ENCODE measurements at regions not wholly inside any gene's neighbourhood (a gene's known extent, or its start where the extent isn't known, plus 50 kb on each side); places are given as distances from the start of the nearest gene placed in this dataset.

DNA sequence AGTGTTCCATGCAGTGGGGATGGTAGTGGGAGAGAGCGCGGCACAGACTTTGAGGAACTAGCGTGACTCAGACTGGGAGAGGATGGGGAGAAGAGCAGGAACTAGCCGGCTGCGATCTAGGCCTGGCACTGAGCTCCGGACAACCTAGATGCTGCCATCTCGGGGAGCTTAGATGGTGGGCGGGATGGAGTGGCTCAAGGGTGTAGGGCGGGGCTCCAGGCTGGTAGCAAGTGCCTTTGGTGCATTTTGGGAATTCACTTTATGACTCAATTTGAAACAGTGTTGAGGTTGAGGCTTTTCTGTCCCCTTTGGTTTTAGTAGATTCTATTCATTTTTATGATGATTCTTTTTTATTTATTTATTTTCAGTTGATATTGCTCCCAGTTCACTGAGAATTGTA lies 185.3 kb upstream of the GPR26 start:
- ChIA-PET CTCF (no interaction called here), POLR2A (no interaction called here)
- Mint-ChIP-seq H3K27ac (no peak overlapping the region), H3K27me3 (peaks cover 6% of the 10 kb centered on the region), H3K36me3 (no peaks in the 10 kb centered on the region), H3K4me3 (no peak overlapping the region), H3K9me3 (no peaks in the 10 kb centered on the region), H3K4me1 (ENCODE audit: low read depth) (no peaks in the 10 kb centered on the region)
- intact Hi-C loops (cut with micrococcal nuclease): no loop called here
- no peak for DNase-seq

DNA sequence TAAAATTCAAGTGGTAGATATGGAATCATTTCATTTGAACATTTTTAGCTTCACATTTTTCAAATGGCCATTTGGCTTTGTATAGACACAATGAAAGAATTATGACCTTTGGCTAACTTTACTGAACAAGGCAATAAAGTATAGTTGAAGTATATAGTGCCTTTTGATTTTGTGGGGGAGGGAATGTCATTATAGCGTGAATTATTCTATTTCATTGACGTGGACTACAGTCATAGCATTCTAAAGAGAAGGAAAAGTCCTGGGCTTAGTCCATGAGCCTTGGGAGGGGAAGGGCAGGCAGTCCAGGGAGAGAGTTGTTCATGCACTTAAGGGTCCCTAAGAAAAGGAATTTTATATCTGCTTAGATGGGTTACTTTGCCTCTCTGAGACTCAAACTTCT lies 181.4 kb upstream of the GPR26 start:
- Mint-ChIP-seq H3K36me3 (no peaks in the 10 kb centered on the region), H3K27me3 (peaks cover 9% of the 10 kb centered on the region), H3K4me3 (no peak overlapping the region), H3K9me3 (no peaks in the 10 kb centered on the region), H3K4me1 (ENCODE audit: low read depth) (no peaks in the 10 kb centered on the region), H3K27ac (no peak overlapping the region)
- intact Hi-C loops (cut with micrococcal nuclease): no loop called here
- CTCF ChIA-PET: no interaction called here
- POLR2A ChIA-PET: no interaction called here
- no peak for DNase-seq

DNA sequence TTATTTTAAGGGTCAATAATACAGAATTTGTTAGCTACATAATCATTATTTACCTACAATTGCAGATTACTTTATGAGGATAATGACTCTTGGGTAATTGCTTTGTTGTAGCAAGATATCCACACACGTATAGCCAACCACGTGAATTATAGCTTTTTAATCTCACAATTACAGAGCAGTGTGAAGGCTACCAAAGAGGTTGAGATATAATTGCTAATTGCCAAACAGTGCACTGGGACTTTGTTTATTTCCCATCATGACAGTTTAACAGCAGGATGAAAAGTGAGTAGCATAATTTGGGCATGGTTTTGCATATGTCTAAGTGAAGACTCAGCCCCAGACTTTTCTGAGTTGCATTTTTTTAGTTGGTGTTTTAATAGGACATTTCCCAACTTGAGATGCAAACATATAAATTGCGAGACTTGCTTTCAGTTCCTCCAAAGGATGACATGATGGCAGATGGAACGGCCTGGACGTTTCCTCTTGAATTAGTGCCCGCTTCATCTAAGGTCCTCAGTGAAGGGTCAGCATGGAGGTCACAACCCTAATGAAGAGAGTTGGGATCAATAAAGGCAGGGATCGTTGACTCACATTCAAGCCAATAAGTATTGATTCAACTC lies 180.7 kb upstream of the GPR26 start:
- intact Hi-C loops (cut with micrococcal nuclease): no loop called here

DNA sequence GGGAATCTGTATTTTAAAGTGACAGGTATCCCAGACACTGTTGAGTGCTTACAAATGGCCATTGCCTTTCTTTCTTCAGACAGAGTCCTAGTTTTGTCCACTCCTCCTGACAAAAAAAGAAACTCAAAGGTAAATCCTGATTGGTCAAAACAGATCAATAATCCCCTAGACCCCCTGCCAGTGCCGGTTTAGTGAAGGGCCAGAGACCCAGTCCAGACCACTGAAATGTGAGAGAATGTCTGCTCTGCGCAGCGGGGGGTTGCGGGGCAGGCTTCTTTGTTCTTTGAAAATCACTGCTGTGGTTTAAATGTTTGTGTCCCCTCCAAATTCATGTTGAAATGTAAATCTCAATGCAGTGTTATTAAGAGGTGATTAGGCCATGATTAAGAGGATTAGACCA lies 177.7 kb upstream of the GPR26 start:
- ChIA-PET POLR2A (no interaction called here), CTCF (no interaction called here)
- DNase-seq: no peak
- no peak overlapping the region for H3K27ac Mint-ChIP-seq
- H3K9me3 Mint-ChIP-seq: no peaks in the 10 kb centered on the region
- intact Hi-C loops (cut with micrococcal nuclease): no loop called here
- H3K36me3 Mint-ChIP-seq: no peaks in the 10 kb centered on the region
- H3K27me3 Mint-ChIP-seq: peaks cover 15% of the 10 kb centered on the region
- no peaks in the 10 kb centered on the region for H3K4me1 Mint-ChIP-seq (ENCODE audit: low read depth)
- H3K4me3 Mint-ChIP-seq: no peak overlapping the region

More for the DNA sequence above, 180.7 kb upstream of the GPR26 start:
- ChIA-PET POLR2A (no interaction called here), CTCF (no interaction called here)
- Mint-ChIP-seq H3K36me3 (no peaks in the 10 kb centered on the region), H3K27ac (no peak overlapping the region), H3K9me3 (no peaks in the 10 kb centered on the region), H3K4me3 (no peak overlapping the region), H3K4me1 (ENCODE audit: low read depth) (no peaks in the 10 kb centered on the region), H3K27me3 (peaks cover 8% of the 10 kb centered on the region)
- DNase-seq: no peak

DNA sequence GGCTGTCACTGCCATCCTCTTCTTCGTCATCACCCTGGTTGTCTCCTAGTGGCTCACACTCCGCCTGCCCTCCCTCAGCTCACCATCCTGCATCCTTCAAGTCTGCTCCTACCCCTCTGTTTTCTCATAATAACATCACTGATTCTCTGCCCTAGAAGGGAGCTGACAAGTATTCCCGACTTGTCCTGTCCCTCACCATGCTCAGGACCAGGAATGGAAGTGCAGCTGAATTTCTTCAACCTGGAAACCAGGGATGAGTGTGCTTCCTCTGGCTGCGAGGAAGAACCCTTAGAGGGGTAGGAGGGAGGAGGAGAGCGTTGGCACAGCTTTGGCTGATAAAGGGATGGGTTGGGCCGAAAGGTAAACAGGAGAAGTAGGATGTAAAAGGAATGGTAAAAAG lies 174.8 kb upstream of the GPR26 start:
- ChIA-PET CTCF (no interaction called here), POLR2A (no interaction called here)
- Mint-ChIP-seq H3K36me3 (no peaks in the 10 kb centered on the region), H3K27me3 (peaks cover 19% of the 10 kb centered on the region), H3K4me3 (no peak overlapping the region), H3K4me1 (ENCODE audit: low read depth) (no peaks in the 10 kb centered on the region), H3K9me3 (no peaks in the 10 kb centered on the region), H3K27ac (no peak overlapping the region)
- intact Hi-C loops (cut with micrococcal nuclease): no loop called here
- no peak for DNase-seq

DNA sequence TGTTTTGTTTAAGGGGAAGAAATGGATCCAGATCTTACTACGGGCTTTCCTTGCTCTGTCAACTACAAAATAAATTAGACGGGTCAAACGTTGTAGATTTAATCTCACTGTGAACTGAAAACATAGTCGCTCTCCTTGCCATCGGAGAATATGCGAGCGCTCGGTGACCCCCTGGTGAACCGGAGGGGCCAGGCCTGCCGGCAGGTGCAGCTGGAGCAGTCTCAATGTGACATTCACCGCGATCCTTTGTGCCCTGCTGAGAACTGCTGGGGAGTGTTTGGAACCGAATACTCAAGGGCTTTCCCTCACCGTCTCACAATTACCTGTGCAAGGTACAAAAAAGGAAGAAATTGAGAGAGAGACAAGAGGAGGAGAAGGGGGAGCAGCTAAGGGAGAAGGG lies 174.1 kb upstream of the GPR26 start:
- intact Hi-C loops (cut with micrococcal nuclease): no loop called here
- H3K36me3 Mint-ChIP-seq: no peaks in the 10 kb centered on the region
- H3K9me3 Mint-ChIP-seq: no peaks in the 10 kb centered on the region
- no peak overlapping the region for H3K27ac Mint-ChIP-seq
- H3K4me1 Mint-ChIP-seq (ENCODE audit: low read depth): no peaks in the 10 kb centered on the region
- ChIA-PET POLR2A (no interaction called here), CTCF (no interaction called here)
- no peak overlapping the region for H3K4me3 Mint-ChIP-seq
- peaks cover 19% of the 10 kb centered on the region for H3K27me3 Mint-ChIP-seq
- DNase-seq: no peak

DNA sequence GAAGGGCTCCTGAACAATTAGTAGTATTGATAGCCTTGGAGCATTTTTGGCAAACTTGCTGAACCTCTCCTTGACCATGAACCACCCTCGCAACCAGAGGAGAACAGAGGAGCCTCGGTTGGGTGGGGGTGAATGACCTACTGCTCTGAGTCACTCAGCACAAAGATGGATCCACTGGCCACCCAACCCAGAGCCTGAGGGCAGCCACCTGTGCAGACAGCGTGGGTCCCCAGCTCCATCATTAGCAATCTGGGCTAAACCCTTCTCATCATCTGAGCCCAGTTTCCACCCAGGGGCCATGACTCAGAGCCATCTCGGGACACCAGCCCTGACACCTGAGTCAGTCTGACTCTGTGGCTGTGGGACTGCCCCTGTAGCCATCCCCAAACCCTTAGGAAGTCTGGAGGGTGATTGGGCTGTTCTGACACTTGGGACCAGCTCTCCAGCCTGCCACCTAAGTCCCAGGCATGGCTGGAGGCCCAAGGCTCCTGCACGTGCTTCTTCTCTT lies 171.8 kb upstream of the GPR26 start:
- H3K9me3 Mint-ChIP-seq: no peaks in the 10 kb centered on the region
- no peak for DNase-seq
- H3K4me3 Mint-ChIP-seq: no peak overlapping the region
- ChIA-PET CTCF (no interaction called here), POLR2A (no interaction called here)
- intact Hi-C loops (cut with micrococcal nuclease): no loop called here
- no peak overlapping the region for H3K27ac Mint-ChIP-seq
- H3K27me3 Mint-ChIP-seq: peaks cover 14% of the 10 kb centered on the region
- no peaks in the 10 kb centered on the region for H3K4me1 Mint-ChIP-seq (ENCODE audit: low read depth)
- no peaks in the 10 kb centered on the region for H3K36me3 Mint-ChIP-seq

DNA sequence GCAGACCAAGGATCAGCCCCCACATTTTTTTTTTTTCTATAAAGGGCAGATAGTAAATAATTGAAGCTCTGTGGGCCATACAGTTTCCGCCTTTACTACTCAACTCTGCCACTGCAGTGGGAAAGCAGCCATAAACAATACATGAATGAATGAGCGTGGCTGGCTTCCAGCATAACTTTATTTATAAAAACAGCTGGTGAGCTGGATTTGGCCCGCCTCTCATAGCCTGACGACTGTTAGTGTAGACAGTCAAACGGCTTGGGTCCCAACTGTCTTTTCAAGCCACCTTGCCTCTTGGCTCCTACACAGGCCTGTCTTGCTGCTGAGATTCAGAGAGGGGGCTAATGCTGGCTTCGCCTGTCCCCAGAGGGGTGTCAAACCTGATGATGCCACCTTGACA lies 169.8 kb upstream of the GPR26 start:
- Mint-ChIP-seq H3K27ac (no peak overlapping the region), H3K4me3 (no peak overlapping the region), H3K4me1 (ENCODE audit: low read depth) (no peaks in the 10 kb centered on the region), H3K27me3 (peaks cover 13% of the 10 kb centered on the region), H3K9me3 (no peaks in the 10 kb centered on the region), H3K36me3 (no peaks in the 10 kb centered on the region)
- DNase-seq: no peak
- intact Hi-C loops (cut with micrococcal nuclease): no loop called here
- POLR2A ChIA-PET: no interaction called here
- CTCF ChIA-PET: no interaction called here

DNA sequence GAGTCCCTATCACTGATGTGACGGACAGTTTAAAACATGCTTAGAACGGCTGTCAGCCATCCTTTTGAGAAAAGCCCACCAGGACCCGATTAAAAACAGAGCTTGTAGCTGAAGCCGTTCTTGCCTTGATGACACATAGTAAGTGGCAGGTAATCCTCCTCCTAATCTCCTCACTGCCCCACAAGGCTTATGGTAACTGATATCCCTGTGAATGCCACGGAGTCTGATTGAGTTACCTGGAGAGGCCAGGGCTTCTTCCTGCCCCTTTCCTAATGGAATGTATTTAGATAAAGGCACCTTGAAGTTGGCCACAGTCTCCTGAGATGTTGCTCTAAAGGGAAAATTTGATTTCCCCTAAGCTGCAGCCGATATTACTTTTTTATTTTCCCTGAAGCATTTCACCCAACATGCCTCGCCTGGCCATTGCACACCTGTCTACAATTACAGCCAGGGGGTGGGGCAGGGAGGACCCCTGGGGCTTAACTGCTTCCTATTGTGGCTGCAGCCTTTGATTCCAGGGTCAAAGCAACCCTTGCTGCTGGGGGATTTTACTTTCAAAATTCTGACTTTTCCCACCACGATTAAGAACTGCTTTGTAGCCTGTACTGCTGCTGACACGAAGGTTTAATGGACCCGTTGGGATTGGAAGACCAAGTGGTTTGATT lies 169.0 kb upstream of the GPR26 start:
- POLR2A ChIA-PET: no interaction called here
- CTCF ChIA-PET: no interaction called here
- DNase-seq: no peak
- intact Hi-C loops (cut with micrococcal nuclease): no loop called here
- H3K9me3 Mint-ChIP-seq: no peaks in the 10 kb centered on the region
- no peak overlapping the region for H3K27ac Mint-ChIP-seq
- H3K27me3 Mint-ChIP-seq: peaks cover 8% of the 10 kb centered on the region
- no peaks in the 10 kb centered on the region for H3K36me3 Mint-ChIP-seq
- H3K4me3 Mint-ChIP-seq: no peak overlapping the region
- no peaks in the 10 kb centered on the region for H3K4me1 Mint-ChIP-seq (ENCODE audit: low read depth)

DNA sequence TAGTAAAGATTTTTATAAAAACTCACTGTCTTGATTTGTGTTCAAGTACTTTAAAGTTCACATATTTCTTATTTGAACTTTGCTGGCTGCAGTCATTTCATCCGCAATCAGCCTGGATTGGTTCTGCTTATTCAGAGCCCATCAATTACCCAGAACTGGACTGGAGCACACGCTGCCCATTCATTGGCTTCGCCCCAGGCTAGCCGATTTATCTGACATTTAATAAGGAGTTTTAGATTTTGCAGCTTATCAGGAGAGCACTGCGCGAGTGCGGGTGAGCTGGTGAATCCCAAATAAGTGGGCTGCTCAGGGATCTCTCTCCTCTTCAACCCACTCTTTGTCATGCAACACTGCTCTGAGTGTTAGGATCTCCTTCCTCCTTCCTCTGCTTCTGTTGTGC lies 166.0 kb upstream of the GPR26 start:
- Mint-ChIP-seq H3K4me1 (ENCODE audit: low read depth) (no peaks in the 10 kb centered on the region), H3K27me3 (peaks cover 3% of the 10 kb centered on the region), H3K36me3 (no peaks in the 10 kb centered on the region), H3K4me3 (no peak overlapping the region), H3K9me3 (no peaks in the 10 kb centered on the region), H3K27ac (no peak overlapping the region)
- intact Hi-C loops (cut with micrococcal nuclease): no loop called here
- no peak for DNase-seq
- POLR2A ChIA-PET: no interaction called here
- CTCF ChIA-PET: interaction anchor here (0.6 kb wide), 1 partner anchor 154 kb away, joined by 3 read pairs; no protein-coding TSS in a partner anchor

DNA sequence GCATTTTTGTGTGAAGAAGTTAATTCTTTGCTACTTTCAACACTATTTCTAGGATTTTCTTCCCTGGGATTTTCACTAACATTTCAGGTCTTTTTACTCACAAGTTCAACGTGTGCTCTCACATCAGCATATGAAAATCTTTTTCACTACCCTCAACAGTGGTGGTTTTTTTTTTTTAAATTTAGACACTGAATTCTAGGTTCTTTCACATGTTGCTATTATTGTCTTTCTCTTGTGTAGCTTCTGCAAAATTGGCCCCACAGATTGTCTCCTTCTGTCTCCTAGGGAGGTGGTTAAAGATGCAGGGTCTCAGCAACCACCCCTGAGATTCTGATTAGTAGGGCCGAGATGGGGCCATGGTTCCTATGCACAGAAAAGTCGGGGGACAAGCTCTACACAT lies 165.0 kb upstream of the GPR26 start:
- DNase-seq: no peak
- Mint-ChIP-seq H3K27ac (no peak overlapping the region), H3K27me3 (no peaks in the 10 kb centered on the region), H3K36me3 (no peaks in the 10 kb centered on the region), H3K4me3 (no peak overlapping the region), H3K9me3 (no peaks in the 10 kb centered on the region), H3K4me1 (ENCODE audit: low read depth) (no peaks in the 10 kb centered on the region)
- CTCF ChIA-PET: no interaction called here
- intact Hi-C loops (cut with micrococcal nuclease): no loop called here
- POLR2A ChIA-PET: no interaction called here

DNA sequence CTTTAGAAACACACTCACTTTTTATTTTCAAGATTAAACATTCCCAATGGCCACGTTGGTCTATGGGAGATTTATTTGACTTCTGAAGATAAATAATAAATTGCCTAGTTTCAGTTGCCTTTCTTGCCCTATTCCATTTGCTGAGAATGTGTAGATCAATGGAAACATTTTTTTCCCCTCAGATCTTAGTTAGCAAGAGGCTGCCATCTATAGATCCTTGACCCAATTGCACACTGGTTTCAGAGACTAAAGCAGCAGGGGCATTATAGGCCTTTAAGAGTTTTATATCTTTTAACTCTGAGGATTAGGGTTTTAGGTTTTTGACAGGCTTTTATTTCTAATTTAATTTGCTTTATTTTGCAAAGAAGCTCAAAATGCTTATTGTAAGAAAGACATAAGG lies 163.2 kb upstream of the GPR26 start:
- Mint-ChIP-seq H3K4me1 (ENCODE audit: low read depth) (no peaks in the 10 kb centered on the region), H3K27me3 (peaks cover 2% of the 10 kb centered on the region), H3K9me3 (no peaks in the 10 kb centered on the region), H3K4me3 (no peak overlapping the region), H3K27ac (no peak overlapping the region), H3K36me3 (no peaks in the 10 kb centered on the region)
- no peak for DNase-seq
- intact Hi-C loops (cut with micrococcal nuclease): no loop called here
- ChIA-PET CTCF (no interaction called here), POLR2A (no interaction called here)

DNA sequence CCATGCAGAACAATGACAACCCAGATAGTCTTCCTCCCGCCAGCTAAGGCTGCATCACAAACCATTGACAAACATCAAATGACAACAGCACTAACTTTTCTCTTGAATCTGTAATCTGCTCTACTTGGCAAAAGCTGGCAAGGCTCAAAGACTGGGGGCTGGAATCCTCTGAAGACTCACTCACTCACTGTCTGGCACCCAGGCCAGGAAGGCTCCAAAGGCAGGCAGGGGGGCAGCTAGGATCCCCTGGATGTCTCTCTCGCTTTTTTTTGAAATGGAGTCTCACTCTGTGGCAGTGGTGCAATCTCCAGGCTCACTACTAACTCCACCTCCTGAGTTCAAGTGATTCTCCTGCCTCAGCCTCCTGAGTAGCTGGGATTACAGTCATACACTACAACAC lies 159.7 kb upstream of the GPR26 start:
- H3K9me3 Mint-ChIP-seq: no peaks in the 10 kb centered on the region
- H3K4me3 Mint-ChIP-seq: no peak overlapping the region
- DNase-seq: no peak
- no peaks in the 10 kb centered on the region for H3K4me1 Mint-ChIP-seq (ENCODE audit: low read depth)
- no peaks in the 10 kb centered on the region for H3K36me3 Mint-ChIP-seq
- no peak overlapping the region for H3K27ac Mint-ChIP-seq
- POLR2A ChIA-PET: no interaction called here
- intact Hi-C loops (cut with micrococcal nuclease): no loop called here
- CTCF ChIA-PET: no interaction called here
- H3K27me3 Mint-ChIP-seq: peaks cover 2% of the 10 kb centered on the region
